SK-N-SH (cell line): ENCODE measurements at regions not wholly inside any gene's neighbourhood (a gene's known extent, or its start where the extent isn't known, plus 50 kb on each side); places are given as distances from the start of the nearest gene placed in this dataset.

Experiments used
- ELF1 ChIP-seq: IDR thresholded peaks from 2 replicates; pipeline ENCODE4 v1.4.0; 2012
- FOXM1 ChIP-seq: IDR thresholded peaks from 2 replicates; pipeline ENCODE4 v1.4.0; 2012; ENCODE audit warnings: low read depth, mild to moderate bottlenecking
- GABPA ChIP-seq: IDR thresholded peaks from 2 replicates; pipeline ENCODE4 v1.4.0; 2012; ENCODE audit warnings: low read depth, mild to moderate bottlenecking
- MAX ChIP-seq: IDR thresholded peaks from 2 replicates; pipeline ENCODE4 v1.4.0; 2012; ENCODE audit warnings: low read depth
- POLR2AphosphoS5 ChIP-seq: IDR thresholded peaks from 2 replicates; pipeline ENCODE4 v1.6.1; 2012; ENCODE audit warnings: low read depth, low read length
- RAD21 ChIP-seq: IDR thresholded peaks from 2 replicates; pipeline ENCODE4 v1.6.1; 2012; ENCODE audit warnings: mild to moderate bottlenecking, low read length
- RFX5 ChIP-seq: IDR thresholded peaks from 2 replicates; pipeline ENCODE4 v1.6.1; 2012; ENCODE audit warnings: mild to moderate bottlenecking, improper control_type of control experiment, low read length
- SIN3A ChIP-seq: IDR thresholded peaks from 2 replicates; pipeline ENCODE4 v1.6.1; 2012; ENCODE audit warnings: low read depth, mild to moderate bottlenecking, low read length, moderate library complexity, borderline replicate concordance
- TAF1 ChIP-seq: IDR thresholded peaks from 2 replicates; pipeline ENCODE4 v1.6.1; 2012; ENCODE audit warnings: low read depth, mild to moderate bottlenecking, low read length, moderate library complexity, borderline replicate concordance
- YY1 ChIP-seq: IDR thresholded peaks from 2 replicates; pipeline ENCODE4 v1.4.0; 2012; ENCODE audit warnings: low read depth, mild to moderate bottlenecking
- TF ChIP-seq, protein P1 (sequence below): fragments of 200-600 bp; sonication (generic); IDR thresholded peaks from 2 replicates; pipeline ENCODE4 v1.6.1; 2017; ENCODE audit warnings: antibody characterized with exemption, mild to moderate bottlenecking, moderate library complexity
- TF ChIP-seq, protein P2 (sequence below): IDR thresholded peaks from 2 replicates; pipeline ENCODE4; 2012

GRCh38 chr5:18900644-18901043 lies 1087.4 kb downstream of the CDH18 start:
- TF ChIP-seq, protein P1, sequence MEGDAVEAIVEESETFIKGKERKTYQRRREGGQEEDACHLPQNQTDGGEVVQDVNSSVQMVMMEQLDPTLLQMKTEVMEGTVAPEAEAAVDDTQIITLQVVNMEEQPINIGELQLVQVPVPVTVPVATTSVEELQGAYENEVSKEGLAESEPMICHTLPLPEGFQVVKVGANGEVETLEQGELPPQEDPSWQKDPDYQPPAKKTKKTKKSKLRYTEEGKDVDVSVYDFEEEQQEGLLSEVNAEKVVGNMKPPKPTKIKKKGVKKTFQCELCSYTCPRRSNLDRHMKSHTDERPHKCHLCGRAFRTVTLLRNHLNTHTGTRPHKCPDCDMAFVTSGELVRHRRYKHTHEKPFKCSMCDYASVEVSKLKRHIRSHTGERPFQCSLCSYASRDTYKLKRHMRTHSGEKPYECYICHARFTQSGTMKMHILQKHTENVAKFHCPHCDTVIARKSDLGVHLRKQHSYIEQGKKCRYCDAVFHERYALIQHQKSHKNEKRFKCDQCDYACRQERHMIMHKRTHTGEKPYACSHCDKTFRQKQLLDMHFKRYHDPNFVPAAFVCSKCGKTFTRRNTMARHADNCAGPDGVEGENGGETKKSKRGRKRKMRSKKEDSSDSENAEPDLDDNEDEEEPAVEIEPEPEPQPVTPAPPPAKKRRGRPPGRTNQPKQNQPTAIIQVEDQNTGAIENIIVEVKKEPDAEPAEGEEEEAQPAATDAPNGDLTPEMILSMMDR, result no peak
- TF ChIP-seq ELF1 (no peak), TAF1 (no peak), YY1 (no peak), GABPA (no peak), MAX (no peak), RFX5 (no peak), RAD21 (no peak), SIN3A (no peak), POLR2AphosphoS5 (no peak), FOXM1 (no peak)
- TF ChIP-seq, protein P2, sequence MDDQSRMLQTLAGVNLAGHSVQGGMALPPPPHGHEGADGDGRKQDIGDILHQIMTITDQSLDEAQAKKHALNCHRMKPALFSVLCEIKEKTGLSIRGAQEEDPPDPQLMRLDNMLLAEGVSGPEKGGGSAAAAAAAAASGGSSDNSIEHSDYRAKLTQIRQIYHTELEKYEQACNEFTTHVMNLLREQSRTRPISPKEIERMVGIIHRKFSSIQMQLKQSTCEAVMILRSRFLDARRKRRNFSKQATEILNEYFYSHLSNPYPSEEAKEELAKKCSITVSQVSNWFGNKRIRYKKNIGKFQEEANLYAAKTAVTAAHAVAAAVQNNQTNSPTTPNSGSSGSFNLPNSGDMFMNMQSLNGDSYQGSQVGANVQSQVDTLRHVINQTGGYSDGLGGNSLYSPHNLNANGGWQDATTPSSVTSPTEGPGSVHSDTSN, result no peak
